COLO829 (cell line): ENCODE measurements at regions not wholly inside any gene's neighbourhood (a gene's known extent, or its start where the extent isn't known, plus 50 kb on each side); places are given as distances from the start of the nearest gene placed in this dataset.

Experiments used
- DNase-seq: peaks from one replicate; pipeline ENCODE4 v3.0.0; 2012; ENCODE audit warnings: low spot score

DNA sequence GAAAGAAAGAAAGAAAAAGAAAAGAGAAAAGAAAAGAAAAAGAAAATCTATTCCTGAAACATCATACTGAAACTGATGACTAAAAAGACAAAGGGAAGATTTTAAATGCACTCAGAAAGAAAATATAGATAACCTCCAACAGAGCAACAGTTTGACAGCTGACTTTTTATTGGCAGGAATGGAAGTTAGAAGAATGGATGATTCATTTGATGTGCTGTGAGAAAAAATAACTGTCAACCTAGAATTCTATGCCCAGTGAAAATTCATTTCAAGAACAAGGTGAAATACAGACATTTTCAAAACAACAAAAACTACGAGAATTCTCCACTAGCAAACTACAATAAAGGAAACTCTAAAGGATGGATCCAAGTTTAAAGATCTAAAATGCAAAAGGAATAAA, 50.5 kb upstream of the HSPA12A start:
- no peak for DNase-seq

DNA sequence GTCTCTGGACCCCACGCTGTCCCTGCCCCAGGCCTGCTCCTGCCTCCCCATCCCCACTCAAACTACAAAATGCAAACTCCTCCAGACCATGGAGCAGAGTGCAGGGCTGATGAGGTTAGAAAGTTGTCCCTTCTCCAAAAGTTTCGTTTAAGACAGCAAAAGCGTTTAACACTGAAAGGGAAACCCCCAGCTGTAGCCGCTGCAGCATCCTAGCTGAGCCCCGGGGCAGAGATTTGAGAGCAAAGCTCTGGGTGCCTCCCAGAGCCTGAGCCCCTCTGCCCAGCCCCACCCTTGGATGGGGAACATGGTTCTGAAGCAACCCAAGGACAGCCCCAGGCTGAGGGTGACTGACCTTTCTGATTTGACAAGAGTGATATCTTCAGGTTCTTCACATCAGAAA, 52.8 kb upstream of the ENO4 start:
- DNase-seq: no peak

- peak; percentile 52 for DNase-seq
These were observed 52.3 kb upstream of the ENO4 start for GRCh38 chr10:116796910-116797513.

DNA sequence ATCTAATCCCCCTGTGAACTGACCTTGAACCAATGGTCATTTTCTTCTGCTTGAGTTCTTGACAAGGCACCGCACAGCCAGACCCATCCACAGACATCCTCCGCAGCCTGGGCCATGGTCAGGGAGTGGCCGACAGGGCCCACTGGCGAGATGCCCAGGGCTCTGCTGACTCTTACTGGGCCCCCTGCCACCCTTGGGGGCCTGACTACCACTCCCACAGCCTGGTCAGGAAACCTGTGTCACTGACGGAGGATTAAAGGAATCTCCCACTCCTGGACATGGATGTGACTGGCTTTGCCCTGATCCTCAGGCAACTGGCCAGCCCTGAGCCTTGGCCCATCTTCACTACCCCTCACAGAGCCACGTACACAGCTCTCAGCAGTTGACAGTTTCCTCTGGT, 50.4 kb upstream of the ENO4 start:
- no peak for DNase-seq
